SKM-1 (cell line): ENCODE measurements at regions not wholly inside any gene's neighbourhood (a gene's known extent, or its start where the extent isn't known, plus 50 kb on each side); places are given as distances from the start of the nearest gene placed in this dataset.

Experiments used
- DNase-seq: peaks from one replicate; lab custom pipeline; 2025; ENCODE audit not compliant: unreplicated experiment; lab: John Stamatoyannopoulos, UW

DNA sequence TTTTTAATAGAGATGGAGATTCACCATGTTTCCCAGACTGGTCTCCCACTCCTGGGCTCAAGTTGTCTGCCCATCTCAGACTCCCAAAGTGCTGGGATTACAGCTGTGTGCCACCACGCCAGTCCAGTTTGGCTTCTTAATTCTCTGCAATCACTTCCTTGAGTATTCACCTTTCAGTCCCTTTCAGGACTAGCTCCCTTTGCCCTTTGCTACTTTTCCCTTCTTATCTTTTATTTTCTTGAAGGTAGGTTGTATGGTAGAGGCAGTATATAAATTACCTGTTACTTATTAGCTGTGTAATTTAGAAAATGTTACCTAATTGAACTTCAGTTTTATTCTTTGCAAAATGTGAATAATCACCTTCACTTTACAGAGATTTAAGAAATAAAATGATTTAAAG lies 285.8 kb downstream of the FGF9 start:
- DNase-seq = no peak

DNA sequence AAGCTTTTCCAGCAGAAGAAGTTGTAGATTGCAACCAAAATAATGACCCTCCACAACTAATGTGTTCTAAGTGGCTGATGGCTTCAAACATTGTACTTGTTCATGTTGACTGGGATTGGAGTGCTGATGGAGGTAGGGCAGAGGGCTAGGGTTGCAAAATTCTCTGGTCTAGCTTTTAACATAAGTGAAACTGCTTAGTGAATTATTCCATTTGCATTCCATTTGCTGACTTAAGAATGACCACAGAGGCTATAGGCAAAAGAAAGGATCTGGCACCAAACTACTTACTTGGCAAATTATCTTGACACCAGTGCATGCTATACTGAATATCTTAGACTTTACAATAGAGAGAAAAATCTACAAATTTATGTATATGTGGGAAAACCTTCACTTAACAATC lies 287.0 kb downstream of the FGF9 start:
- no peak for DNase-seq

DNA sequence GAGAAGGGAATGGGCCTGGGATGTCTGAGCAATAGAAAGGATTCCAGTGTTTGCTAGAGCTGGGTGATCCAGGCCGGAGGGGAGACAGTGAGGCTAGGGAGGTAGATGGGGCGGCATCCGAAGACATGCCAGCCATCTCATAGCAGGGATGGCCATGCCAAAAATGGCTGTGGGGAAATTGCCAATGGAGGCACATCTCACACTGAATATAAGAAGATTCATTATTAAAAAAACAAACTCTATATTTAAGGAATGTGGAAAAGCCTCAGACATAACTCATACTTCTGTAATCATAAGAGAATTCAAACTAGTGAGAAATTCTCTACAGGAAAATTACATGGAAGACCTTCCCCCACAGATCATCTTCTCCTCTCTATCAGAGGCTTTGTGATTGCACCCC lies 289.2 kb downstream of the FGF9 start:
- DNase-seq = no peak

DNA sequence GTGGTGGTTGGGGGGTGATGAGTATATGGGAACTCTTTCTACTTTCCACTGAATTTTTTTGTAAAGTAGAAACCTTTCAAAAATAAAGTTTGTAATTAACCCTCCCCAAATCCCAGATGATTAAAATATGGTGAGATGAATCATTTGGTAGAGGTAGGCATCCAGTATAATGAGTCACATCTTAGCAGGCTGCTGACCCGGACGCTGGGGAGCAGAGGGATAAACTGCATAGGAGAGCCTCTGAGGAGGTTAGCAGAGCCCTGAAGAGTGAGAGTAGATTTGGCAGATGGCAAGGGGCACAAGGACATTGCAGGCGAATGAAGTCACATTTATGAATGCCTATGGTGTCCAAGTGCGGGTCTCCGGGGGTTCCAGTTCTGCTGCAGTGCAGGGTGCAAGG lies 293.8 kb downstream of the FGF9 start:
- no peak for DNase-seq

DNA sequence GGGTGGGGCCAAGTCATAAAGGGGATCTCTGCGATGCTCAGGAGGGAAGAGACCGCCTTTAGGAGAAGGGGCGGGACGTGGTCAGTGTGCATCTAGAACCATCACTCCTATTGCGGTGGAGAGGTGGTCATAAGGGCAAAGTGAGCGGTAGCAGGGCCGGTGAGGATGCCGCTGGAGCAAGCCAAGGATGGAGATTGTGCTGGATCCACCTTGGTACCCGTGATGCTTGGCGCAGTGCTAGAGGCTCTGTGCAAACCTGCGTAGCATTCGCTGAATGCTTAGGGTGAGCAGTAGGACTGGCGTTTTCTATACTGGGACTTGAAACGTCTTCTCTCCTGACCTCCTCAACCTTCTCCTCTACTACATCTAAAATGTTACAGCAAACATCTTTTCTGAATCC lies 294.2 kb downstream of the FGF9 start:
- DNase-seq = no peak

DNA sequence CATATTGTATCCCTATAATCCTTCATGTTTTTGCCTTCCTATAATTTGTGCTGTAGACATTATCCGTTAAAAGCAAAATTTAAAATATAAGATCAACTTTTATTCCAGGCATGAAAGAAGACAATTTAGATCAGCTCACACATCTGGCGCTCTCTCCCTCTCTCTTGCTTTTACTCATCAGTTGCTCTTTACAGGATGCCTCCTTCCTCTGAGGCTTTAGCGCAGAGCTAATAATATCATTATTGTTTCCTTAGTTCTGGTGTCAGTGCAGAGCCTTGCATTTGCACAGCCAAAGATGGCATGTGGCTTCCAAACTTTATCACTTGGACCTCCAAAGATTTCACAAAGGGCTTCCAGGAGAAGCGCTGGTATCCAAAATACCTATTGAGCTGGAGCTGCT lies 295.1 kb downstream of the FGF9 start:
- DNase-seq = no peak

DNA sequence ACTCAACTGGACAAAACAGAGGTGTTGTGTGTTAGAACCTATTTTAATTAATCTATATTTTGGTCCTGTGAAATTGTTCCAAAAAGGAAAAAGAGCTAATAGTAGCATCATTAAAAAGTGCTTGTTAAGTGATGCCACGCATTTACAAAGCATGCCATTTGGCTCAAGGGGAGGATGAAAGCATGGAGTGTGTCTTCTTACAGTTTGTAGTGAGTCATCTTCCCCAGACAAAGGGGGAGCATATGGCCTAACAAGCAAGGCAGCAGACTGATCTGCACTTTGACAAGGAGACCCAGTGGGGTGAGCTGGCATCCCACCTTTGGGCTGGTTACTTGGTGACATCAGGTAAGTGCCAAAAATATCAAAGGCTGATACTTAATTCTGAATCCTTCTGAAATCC lies 297.0 kb downstream of the FGF9 start:
- no peak for DNase-seq

DNA sequence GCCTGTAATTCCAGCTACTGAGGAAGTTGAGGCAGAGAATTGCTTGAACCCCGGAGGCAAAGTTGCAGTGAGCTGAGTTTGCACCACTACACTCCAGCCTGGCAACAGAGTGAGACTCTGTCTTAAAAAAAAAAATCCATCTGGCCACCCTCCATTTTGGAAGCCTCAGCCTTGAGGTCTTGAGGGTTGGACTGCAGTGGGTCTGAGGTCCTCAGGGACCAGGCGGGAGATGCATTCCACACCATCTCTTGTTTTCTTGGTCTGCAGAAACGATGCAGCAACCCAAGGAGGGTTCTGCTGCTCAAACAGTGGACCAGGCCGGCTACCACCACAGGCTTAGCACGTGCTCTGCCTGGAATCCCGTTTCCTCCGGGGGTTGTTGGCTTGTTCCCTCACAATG lies 299.3 kb downstream of the FGF9 start:
- DNase-seq = no peak

DNA sequence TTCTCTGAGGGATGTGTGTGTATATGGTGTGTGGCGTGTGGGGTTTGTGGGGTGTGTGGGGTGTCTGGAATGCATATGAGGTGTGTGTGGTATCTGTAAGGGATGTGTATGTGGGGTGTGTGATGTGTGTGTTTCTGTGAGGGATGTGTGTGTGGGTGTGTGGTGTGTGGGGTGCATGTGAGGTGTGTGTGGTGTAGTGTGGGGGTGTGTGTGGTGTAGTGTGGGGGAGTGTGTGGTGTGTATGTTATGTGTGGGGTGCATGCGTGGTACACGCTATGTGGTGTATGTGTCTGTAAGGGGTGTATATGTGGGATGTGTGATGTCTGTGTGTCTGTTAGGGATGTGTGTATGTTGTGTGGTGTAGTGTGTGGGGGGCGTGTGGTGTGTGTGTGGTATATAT lies 300.0 kb downstream of the FGF9 start:
- DNase-seq = no peak

DNA sequence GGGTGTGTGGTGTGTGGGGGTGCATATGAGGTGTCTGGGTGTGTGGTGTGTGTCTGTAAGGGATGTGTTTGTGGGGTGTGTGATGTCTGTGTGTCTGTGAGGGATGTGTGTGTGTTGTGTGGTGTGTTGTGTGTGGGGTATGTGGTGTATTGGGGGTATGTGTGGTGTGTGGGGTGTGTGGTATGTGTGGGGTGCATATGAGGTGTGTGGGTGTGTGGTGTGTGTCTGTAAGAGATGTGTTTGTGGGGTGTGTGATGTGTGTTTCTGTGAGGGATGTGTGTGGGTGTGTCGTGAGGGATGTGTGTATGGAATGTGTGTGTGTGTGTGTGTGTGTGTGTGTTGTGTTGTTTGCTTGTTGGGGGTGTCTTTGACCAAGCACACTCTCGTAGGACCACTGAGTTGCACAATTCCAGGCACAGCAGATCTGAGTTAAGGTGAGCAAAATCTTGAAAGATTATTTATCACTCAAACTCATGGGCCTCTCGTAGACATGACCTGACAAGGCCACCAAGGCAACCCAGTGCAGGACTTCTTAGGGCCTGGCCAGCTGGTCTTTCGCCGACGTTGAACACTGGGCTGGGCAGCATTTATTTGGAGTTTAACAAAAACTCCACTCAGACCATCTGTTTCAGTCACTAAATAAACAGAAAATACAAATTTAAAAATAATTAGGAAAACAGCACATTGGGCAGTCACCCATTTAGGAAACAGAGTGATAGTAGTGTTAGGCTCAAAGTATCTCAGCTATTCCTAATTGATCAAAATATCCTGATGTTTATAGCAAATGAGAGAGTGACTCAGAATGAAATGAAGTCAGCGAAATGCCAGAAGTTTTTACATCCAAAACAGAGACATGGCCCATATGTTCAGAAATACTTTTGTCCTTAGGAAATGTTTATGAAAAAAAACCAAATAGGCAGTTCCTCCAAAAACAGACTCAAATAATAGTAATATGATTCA lies 301.1 kb downstream of the FGF9 start:
- DNase-seq = no peak

DNA sequence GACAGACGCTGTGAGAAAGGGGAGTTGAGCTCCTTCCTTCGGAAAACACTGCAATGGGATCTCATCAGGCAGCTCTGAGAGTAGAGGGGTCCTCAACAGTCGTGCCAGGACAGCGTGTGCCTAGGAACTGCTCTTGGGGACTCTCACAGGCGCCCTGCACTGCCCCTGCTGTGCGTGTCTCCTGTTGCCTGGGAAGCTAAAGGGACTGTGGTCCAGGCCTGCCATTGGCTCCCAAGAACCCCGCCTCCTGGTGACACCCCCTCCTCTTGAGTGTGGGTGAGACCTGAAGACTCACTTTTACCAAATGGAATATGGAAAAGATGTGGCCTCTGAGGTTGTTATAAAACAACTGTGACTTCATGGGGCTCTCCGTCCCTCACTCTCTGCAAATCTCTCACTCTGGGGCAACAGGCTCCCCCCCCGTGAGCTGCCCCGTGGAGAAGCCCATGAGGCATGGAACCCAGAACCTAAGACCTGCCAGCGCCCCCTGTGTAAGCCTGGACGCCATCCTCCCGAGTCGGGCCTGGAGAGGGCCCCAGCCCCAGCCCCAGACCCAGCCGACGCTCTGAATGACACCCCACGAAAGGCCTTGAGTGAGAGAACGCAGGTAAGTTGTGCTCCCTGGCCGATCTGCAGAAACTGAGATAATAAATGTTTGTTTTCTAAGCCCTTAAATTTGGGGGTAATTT lies 302.7 kb downstream of the FGF9 start:
- DNase-seq = no peak

DNA sequence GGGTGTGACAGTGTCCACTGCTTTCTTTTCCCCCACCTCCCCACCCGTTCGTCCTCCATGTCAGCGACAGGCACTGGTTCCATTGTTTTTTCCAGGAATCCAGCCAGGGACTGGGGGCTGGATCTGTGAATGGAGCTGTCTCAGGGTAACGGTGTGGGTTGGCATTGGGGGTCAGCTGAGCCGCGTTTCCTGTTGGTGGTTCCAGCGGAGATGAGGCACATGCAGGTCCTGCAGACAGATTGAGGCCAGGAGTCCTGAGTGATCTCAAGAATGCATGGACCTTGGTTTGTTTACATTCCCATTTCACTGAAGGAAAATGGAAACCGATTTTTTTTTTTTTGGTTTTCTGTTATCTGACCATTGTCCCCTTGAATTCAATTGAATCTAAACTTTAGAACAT lies 303.9 kb downstream of the FGF9 start:
- DNase-seq = no peak

DNA sequence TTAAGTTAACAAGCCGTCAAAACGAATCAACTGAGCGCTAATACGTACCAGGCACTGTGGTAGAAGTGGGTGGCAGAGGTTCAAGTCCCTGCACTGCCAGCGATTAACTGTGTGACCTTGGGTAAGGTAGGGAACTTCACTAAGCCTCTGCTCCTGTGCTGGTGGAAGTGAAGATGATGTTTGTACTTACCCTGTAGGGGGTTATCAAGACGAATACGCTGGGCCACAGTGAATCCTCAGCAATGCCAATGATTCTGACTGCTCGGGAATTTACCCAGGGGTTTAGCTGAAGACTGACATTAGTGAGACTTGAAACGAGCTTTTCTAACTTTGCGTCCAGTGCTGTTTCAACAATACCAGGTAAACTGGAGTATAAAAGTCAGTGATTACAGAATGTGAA lies 305.3 kb downstream of the FGF9 start:
- no peak for DNase-seq

DNA sequence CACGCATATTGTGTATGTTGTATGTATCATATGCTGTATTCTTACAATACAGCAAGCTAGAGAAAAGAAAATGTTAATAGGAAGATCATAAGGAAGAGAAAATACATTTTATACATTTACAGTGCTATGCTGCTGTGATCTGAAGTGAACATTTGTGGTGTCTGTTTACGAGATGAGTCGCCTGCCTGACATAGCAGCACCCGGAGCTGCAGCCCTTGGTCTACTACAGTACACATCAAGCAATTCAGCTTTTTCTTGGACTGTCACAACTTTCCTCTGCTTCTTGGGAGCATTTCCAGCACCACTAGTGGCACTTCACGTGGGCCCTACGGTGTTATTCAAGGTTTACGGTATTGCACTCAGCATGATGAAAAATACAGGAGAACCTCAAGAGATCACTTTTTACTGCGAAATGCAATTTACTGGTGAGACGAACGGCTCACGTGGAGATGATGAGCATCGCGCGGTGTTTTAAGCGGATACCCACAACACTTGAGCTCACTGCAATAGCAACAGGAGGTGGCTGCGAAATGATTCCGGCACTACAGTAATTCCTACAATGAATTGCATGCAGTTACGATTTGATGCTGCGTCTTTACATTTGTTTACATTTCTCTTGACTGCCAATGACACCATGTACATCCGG lies 308.4 kb downstream of the FGF9 start:
- DNase-seq = no peak

DNA sequence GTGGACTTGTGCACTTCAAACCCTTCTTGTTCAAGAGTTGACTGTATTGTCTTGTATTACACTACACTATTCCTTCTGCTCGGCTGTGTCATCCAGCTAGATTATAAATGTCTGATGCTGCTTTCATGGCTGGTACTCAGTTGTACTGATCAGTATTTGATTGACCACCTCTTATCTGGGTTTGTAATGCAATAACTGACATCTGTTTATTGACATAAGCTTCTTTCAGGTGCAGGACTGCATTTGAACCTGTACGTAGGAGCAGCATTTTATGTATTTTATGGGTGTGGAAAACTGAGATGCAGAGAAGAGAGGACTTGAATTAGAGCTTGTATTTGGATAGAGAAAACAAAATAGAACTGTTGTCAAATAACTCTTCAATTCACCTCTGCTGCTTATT lies 309.2 kb downstream of the FGF9 start:
- no peak for DNase-seq

DNA sequence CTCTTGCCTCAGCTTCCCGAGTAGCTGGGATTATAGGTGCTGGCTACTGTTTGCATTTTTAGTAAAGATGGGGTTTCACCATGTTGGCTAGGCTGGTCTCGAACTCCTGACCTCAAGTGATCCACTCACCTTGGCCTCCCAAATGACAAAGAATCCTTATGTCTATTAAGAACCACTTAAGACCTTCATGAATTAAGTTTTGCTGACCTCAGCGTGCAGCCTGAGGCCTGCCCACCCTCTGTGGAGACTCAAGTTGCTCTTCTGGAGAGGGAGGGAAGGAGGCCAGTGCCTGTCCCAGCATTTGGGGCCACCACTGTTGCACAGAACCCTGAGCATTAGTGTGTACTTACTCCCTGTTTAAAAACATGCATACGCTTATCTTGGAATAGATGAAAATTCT lies 313.3 kb downstream of the FGF9 start:
- no peak for DNase-seq

DNA sequence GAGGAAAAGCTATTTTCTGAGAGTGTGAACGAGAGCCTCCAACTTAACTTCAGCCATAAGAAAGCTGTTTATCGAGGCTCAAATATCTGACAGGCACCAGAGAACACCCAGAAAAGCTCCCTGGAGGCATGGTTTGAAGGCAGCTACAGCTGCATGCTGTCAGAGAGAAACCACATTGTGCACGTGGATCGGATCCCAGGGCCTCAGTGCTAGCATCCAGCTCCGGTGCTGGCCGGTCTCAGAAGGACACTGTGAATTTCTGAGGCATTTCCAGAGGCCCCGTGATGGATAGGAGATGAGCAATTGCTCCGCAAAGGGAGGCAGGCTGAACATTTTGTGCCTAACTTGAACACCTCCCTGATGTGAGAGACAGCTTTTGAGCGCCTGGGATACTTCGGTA lies 315.7 kb downstream of the FGF9 start:
- DNase-seq = no peak

DNA sequence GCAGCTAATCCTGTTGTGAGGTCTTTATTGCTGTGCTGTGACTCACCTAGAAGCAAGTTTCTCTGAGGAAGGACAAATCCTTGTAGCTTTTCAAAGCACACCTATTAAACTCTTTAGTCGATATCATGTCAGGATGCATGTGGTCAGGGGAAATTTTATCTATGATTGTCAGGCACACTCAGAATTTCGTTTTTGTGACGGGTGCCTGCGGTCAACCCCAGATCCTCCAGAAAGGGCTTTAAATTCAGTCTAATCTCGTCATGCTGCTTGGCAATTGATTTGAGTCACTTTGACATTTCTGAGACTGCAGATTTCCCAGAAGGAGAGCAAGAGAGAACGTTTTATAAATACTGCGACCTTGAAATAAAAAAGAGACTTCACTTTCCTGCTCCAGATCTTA lies 316.9 kb downstream of the FGF9 start:
- no peak for DNase-seq

DNA sequence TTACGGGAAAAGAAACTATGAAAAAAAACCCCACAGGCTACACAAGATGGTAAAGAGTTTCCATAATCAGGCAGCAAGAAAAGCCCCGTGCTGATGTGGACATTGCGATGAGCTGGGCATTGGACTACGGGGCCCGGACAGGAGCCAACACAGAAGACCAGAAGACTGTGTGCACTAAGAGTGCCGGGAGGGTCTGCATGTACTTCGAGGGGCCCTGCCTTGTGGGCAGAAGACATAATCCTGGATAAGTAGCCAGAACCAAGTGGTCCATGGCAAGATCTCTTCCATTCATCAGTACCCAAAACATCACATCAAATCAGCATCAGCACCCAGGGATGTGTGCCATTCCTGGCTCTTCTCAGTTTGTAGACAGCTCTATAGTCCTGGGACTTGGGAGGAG lies 317.8 kb downstream of the FGF9 start:
- DNase-seq = no peak

DNA sequence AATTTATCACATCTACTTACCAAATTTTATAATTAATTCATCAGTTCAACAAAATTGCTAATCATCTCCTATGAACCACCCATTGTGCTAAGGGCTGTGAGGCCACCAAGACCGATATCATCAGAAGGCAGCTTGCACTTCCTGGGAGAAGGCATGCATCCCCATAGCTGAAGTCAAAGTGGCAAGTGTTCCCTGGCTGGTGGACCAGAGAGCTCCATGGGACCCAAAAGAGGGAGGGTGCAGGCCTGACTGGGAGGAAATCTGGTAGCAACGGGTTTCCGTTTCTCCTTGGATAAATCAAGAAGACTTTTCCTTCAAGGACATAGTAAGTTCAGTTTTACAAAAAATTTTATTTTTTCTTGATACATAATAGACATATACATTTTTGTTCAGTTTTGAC lies 325.2 kb downstream of the FGF9 start:
- DNase-seq = no peak

DNA sequence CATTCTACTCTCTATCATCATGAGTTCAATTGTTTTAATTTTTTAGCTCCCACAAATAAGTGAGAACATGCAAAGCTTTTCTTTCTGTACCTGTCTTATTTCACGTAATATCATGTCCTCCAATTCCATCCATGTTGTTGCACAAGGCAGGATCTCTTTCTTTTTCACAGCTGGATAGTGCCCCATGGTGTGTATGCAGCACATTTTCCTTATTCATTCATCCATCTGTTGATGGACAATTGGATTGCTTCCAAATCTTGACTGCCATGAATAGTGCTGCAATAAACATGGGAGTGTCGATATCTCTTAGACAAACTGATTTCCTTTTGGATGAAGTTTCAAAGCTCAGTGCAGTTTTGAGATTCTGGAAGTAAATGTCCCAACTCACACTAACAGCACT lies 326.9 kb downstream of the FGF9 start:
- no peak for DNase-seq
